GM23338 (cell line): ENCODE measurements at regions not wholly inside any gene's neighbourhood (a gene's known extent, or its start where the extent isn't known, plus 50 kb on each side); places are given as distances from the start of the nearest gene placed in this dataset.

ENCODE experiments used
- ATAC-seq: fragments of 200-7000 bp; cut with Tn5 transposase; 3 replicates; pipeline ENCODE4 v1.9.1; 2020
- DNase-seq: peaks from one replicate; pipeline ENCODE4 v3.0.0-alpha.2; 2015; ENCODE audit warnings: low spot score
- H2AFZ ChIP-seq: fragments of 200-600 bp; sonication (generic); 2 replicates; pipeline ENCODE4 v1.8.0; 2016; ENCODE audit warnings: antibody characterized with exemption, mild to moderate bottlenecking, moderate library complexity
- H3F3A ChIP-seq: fragments of 200-600 bp; sonication (generic); replicated peaks from 2 replicates; pipeline ENCODE4 v1.8.0; 2017; ENCODE audit warnings: antibody characterized with exemption, mixed run types, low read depth
- H3K27ac ChIP-seq: fragments of 200-600 bp; sonication (generic); 2 replicates; pipeline ENCODE4 v1.6.1; 2016; ENCODE audit warnings: low read depth
- H3K27me3 ChIP-seq: fragments of 200-600 bp; sonication (generic); 2 replicates; pipeline ENCODE4 v1.8.0; 2016; ENCODE audit warnings: mild to moderate bottlenecking, mixed run types, moderate library complexity; ENCODE audit not compliant: insufficient read depth
- H3K36me3 ChIP-seq: fragments of 200-600 bp; sonication (generic); 2 replicates; pipeline ENCODE4 v1.8.0; 2016; ENCODE audit warnings: mild to moderate bottlenecking; ENCODE audit not compliant: insufficient read depth
- H3K4me1 ChIP-seq: fragments of 200-600 bp; sonication (generic); 2 replicates; pipeline ENCODE4 v1.8.0; 2016; ENCODE audit warnings: mild to moderate bottlenecking, moderate library complexity; ENCODE audit not compliant: insufficient read depth
- H3K4me2 ChIP-seq: fragments of 200-600 bp; sonication (generic); 2 replicates; pipeline ENCODE4 v1.7.1; 2017; ENCODE audit warnings: mixed run types
- H3K4me3 ChIP-seq: fragments of 200-600 bp; sonication (generic); 2 replicates; pipeline ENCODE4 v1.6.1; 2016; ENCODE audit warnings: mixed run types
- H3K79me2 ChIP-seq: fragments of 200-600 bp; sonication (generic); replicated peaks from 2 replicates; pipeline ENCODE4 v1.8.0; 2017; ENCODE audit warnings: mild to moderate bottlenecking; ENCODE audit not compliant: insufficient read depth
- H3K9me2 ChIP-seq: fragments of 200-600 bp; sonication (generic); 2 replicates; pipeline ENCODE4 v1.8.0; 2017; ENCODE audit not compliant: insufficient read depth
- H4K20me1 ChIP-seq: fragments of 200-600 bp; sonication (generic); replicated peaks from 2 replicates; pipeline ENCODE4 v1.8.0; 2017; ENCODE audit warnings: mild to moderate bottlenecking; ENCODE audit not compliant: insufficient read depth
- H3K27ac Mint-ChIP-seq: 2 replicates; pipeline ENCODE4 v1.8.0; 2020; ENCODE audit warnings: inconsistent platforms, mild to moderate bottlenecking, moderate library complexity, mixed read lengths
- H3K27me3 Mint-ChIP-seq: 3 replicates; pipeline ENCODE4 v1.8.0; 2022; ENCODE audit warnings: low read depth, mild to moderate bottlenecking, moderate library complexity, mixed read lengths, inconsistent platforms; ENCODE audit not compliant: insufficient read depth, poor library complexity
- H3K36me3 Mint-ChIP-seq: 3 replicates; pipeline ENCODE4 v1.8.0; 2021; ENCODE audit warnings: low read depth, mild to moderate bottlenecking, inconsistent platforms, moderate library complexity, mixed read lengths
- H3K4me1 Mint-ChIP-seq: 3 replicates; pipeline ENCODE4 v1.8.0; 2020; ENCODE audit warnings: mild to moderate bottlenecking, inconsistent platforms, mixed read lengths
- H3K4me3 Mint-ChIP-seq: 3 replicates; pipeline ENCODE4 v1.8.0; 2021; ENCODE audit warnings: moderate library complexity, mild to moderate bottlenecking, inconsistent platforms, mixed read lengths
- H3K9me3 Mint-ChIP-seq: 3 replicates; pipeline ENCODE4 v1.8.0; 2020; ENCODE audit warnings: moderate library complexity, mild to moderate bottlenecking, inconsistent platforms, mixed read lengths
- CREB1 ChIP-seq: fragments of 250-450 bp; sonication (Bioruptor Pico); IDR thresholded peaks from 2 replicates; pipeline ENCODE4 v1.5.0; 2020; ENCODE audit warnings: low read depth, mild to moderate bottlenecking, moderate library complexity
- ETS1 ChIP-seq: IDR thresholded peaks from 2 replicates; pipeline ENCODE4 v1.6.1; 2016; ENCODE audit warnings: antibody characterized with exemption
- EZH2 ChIP-seq: fragments of 200-600 bp; sonication (generic); IDR thresholded peaks from one replicate; pipeline ENCODE4 v1.8.0; 2017; ENCODE audit warnings: antibody characterized with exemption, mild to moderate bottlenecking, low read depth; ENCODE audit not compliant: unreplicated experiment
- EZH2phosphoT487 ChIP-seq: fragments of 200-600 bp; sonication (generic); IDR thresholded peaks from one replicate; pipeline ENCODE4 v1.8.1; 2018; ENCODE audit warnings: antibody characterized with exemption; ENCODE audit not compliant: unreplicated experiment
- JUNB ChIP-seq: IDR thresholded peaks from one replicate; pipeline ENCODE4 v1.6.1; 2016; ENCODE audit warnings: antibody characterized with exemption; ENCODE audit not compliant: unreplicated experiment
- NANOG ChIP-seq: IDR thresholded peaks from 2 replicates; pipeline ENCODE4 v1.6.1; 2016; ENCODE audit warnings: antibody characterized with exemption, borderline replicate concordance
- POLR2AphosphoS5 ChIP-seq: IDR thresholded peaks from 2 replicates; pipeline ENCODE4 v1.6.1; 2016; ENCODE audit warnings: antibody characterized with exemption, low read depth
- REST ChIP-seq: IDR thresholded peaks from one replicate; pipeline ENCODE4 v1.6.1; 2018; ENCODE audit warnings: antibody characterized with exemption; ENCODE audit not compliant: unreplicated experiment
- STAT1 ChIP-seq: IDR thresholded peaks from one replicate; pipeline ENCODE4 v1.6.1; 2016; ENCODE audit warnings: antibody characterized with exemption; ENCODE audit not compliant: unreplicated experiment
- ZNF114 ChIP-seq: fragments of 250-450 bp; sonication (Bioruptor Pico); IDR thresholded peaks from 2 replicates; pipeline ENCODE4 v1.5.0; 2020; ENCODE audit warnings: mild to moderate bottlenecking, moderate library complexity
- ZNF331 ChIP-seq: fragments of 250-450 bp; sonication (Bioruptor Pico); IDR thresholded peaks from 2 replicates; pipeline ENCODE4 v1.5.0; 2020; ENCODE audit warnings: low read depth, mild to moderate bottlenecking, moderate library complexity
- TF ChIP-seq, protein P1 (sequence below): fragments of 250-450 bp; sonication (Bioruptor Pico); IDR thresholded peaks from 2 replicates; pipeline ENCODE4 v1.5.0; 2020; ENCODE audit warnings: mild to moderate bottlenecking, moderate library complexity
- TF ChIP-seq, protein P2 (sequence below), 2 experiments: fragments of 200-600 bp in 1 of 2; sonication (generic) in 1 of 2; conservative IDR thresholded peaks; 2 replicates each; pipeline versions ENCODE4 v1.5.1 to v1.6.1; 2016 to 2017; ENCODE audit warnings: antibody characterized with exemption in 2 of 2, low read depth in 2 of 2, mild to moderate bottlenecking in 2 of 2, moderate library complexity in 1 of 2

GRCh38 chr21:35819134-35819533 lies 241.2 kb downstream of the SETD4 start:
- Mint-ChIP-seq H3K27ac (no peak overlapping the region), H3K27me3 (peaks cover 4% of the 10 kb centered on the region), H3K9me3 (peaks cover 5% of the 10 kb centered on the region; the same call in 1 of the 3 replicates), H3K4me3 (no peak overlapping the region), H3K4me1 (peaks cover 2% of the 10 kb centered on the region; the same call in 1 of the 3 replicates), H3K36me3 (no peaks in the 10 kb centered on the region; the same call in 2 of the 3 replicates)
- no peaks in the 10 kb centered on the region for H3K36me3 ChIP-seq
- H3F3A ChIP-seq: no peaks in the 10 kb centered on the region
- no peak overlapping the region for H3K27ac ChIP-seq
- no peak overlapping the region for H3K4me3 ChIP-seq
- no peak for TF ChIP-seq EZH2
- no peak for TF ChIP-seq CREB1 (CRISPR knock-in tag)
- TF ChIP-seq REST: no peak
- no peak for TF ChIP-seq ZNF114 (CRISPR knock-in tag)
- TF ChIP-seq JUNB: no peak
- TF ChIP-seq POLR2AphosphoS5: no peak
- no peak for TF ChIP-seq STAT1
- TF ChIP-seq, protein P1, sequence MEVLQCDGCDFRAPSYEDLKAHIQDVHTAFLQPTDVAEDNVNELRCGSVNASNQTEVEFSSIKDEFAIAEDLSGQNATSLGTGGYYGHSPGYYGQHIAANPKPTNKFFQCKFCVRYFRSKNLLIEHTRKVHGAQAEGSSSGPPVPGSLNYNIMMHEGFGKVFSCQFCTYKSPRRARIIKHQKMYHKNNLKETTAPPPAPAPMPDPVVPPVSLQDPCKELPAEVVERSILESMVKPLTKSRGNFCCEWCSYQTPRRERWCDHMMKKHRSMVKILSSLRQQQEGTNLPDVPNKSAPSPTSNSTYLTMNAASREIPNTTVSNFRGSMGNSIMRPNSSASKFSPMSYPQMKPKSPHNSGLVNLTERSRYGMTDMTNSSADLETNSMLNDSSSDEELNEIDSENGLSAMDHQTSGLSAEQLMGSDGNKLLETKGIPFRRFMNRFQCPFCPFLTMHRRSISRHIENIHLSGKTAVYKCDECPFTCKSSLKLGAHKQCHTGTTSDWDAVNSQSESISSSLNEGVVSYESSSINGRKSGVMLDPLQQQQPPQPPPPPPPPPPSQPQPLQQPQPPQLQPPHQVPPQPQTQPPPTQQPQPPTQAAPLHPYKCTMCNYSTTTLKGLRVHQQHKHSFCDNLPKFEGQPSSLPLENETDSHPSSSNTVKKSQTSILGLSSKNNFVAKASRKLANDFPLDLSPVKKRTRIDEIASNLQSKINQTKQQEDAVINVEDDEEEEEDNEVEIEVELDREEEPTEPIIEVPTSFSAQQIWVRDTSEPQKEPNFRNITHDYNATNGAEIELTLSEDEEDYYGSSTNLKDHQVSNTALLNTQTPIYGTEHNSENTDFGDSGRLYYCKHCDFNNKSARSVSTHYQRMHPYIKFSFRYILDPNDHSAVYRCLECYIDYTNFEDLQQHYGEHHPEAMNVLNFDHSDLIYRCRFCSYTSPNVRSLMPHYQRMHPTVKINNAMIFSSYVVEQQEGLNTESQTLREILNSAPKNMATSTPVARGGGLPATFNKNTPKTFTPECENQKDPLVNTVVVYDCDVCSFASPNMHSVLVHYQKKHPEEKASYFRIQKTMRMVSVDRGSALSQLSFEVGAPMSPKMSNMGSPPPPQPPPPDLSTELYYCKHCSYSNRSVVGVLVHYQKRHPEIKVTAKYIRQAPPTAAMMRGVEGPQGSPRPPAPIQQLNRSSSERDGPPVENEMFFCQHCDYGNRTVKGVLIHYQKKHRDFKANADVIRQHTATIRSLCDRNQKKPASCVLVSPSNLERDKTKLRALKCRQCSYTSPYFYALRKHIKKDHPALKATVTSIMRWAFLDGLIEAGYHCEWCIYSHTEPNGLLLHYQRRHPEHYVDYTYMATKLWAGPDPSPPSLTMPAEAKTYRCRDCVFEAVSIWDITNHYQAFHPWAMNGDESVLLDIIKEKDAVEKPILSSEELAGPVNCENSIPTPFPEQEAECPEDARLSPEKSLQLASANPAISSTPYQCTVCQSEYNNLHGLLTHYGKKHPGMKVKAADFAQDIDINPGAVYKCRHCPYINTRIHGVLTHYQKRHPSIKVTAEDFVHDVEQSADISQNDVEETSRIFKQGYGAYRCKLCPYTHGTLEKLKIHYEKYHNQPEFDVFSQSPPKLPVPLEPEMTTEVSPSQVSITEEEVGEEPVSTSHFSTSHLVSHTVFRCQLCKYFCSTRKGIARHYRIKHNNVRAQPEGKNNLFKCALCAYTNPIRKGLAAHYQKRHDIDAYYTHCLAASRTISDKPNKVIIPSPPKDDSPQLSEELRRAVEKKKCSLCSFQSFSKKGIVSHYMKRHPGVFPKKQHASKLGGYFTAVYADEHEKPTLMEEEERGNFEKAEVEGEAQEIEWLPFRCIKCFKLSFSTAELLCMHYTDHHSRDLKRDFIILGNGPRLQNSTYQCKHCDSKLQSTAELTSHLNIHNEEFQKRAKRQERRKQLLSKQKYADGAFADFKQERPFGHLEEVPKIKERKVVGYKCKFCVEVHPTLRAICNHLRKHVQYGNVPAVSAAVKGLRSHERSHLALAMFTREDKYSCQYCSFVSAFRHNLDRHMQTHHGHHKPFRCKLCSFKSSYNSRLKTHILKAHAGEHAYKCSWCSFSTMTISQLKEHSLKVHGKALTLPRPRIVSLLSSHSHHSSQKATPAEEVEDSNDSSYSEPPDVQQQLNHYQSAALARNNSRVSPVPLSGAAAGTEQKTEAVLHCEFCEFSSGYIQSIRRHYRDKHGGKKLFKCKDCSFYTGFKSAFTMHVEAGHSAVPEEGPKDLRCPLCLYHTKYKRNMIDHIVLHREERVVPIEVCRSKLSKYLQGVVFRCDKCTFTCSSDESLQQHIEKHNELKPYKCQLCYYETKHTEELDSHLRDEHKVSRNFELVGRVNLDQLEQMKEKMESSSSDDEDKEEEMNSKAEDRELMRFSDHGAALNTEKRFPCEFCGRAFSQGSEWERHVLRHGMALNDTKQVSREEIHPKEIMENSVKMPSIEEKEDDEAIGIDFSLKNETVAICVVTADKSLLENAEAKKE (CRISPR knock-in tag): no peak
- TF ChIP-seq, protein P2, sequence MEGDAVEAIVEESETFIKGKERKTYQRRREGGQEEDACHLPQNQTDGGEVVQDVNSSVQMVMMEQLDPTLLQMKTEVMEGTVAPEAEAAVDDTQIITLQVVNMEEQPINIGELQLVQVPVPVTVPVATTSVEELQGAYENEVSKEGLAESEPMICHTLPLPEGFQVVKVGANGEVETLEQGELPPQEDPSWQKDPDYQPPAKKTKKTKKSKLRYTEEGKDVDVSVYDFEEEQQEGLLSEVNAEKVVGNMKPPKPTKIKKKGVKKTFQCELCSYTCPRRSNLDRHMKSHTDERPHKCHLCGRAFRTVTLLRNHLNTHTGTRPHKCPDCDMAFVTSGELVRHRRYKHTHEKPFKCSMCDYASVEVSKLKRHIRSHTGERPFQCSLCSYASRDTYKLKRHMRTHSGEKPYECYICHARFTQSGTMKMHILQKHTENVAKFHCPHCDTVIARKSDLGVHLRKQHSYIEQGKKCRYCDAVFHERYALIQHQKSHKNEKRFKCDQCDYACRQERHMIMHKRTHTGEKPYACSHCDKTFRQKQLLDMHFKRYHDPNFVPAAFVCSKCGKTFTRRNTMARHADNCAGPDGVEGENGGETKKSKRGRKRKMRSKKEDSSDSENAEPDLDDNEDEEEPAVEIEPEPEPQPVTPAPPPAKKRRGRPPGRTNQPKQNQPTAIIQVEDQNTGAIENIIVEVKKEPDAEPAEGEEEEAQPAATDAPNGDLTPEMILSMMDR (conservative IDR thresholded peaks at IDR 0.05; ENCODE audit: low read depth in 2 of 2): no peak
- no peak for TF ChIP-seq EZH2phosphoT487
- TF ChIP-seq NANOG: no peak
- no peak for TF ChIP-seq ZNF331 (CRISPR knock-in tag)
- no peak for TF ChIP-seq ETS1
- H3K9me2 ChIP-seq: no peaks in the 10 kb centered on the region
- H3K4me1 ChIP-seq: no peaks in the 10 kb centered on the region
- H4K20me1 ChIP-seq: no peaks in the 10 kb centered on the region
- no peak for DNase-seq
- no peak overlapping the region for H2AFZ ChIP-seq
- no peak overlapping the region for H3K4me2 ChIP-seq
- no peaks in the 10 kb centered on the region for H3K27me3 ChIP-seq
- H3K79me2 ChIP-seq: no peaks in the 10 kb centered on the region
- no peak for ATAC-seq
